ENCODE measurements at regions not wholly inside any gene's neighbourhood (a gene's known extent, or its start where the extent isn't known, plus 50 kb on each side); places are given as distances from the start of the nearest gene placed in this dataset.

DNA sequence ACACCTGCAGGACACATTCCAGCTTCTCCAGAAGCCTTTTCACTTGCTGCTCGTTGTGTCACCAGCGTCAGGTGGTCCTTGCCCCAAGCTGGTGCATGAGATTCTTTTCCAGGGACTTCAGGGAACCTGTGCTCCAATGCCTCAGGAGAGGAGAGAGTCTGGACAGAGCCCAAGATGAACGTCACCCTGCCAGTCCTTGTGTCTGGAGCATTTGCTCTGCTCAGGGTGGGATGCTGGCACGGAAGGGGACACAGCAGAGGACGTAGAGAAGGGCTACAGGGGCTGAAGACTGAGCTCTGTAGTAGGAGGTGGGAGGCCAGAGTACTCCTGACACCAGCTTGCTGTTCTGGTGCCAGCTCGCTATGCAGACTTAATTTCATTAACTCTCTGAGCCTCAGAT is 262.1 kb downstream of the XXYLT1 start:
- TF ChIP-seq POLR2A (IDR thresholded peaks at IDR 0.05; ENCODE audit: low read depth, low read length) (no peak), CTCF (conservative IDR thresholded peaks at IDR 0.05; ENCODE audit: low read depth, low read length) (no peak), MAFK (IDR thresholded peaks at IDR 0.05; ENCODE audit: low read depth, low read length) (no peak), RAD21 (IDR thresholded peaks at IDR 0.05; ENCODE audit: low read length) (no peak), RCOR1 (IDR thresholded peaks at IDR 0.05; ENCODE audit: insufficient replicate concordance, low read length) (no peak), BHLHE40 (IDR thresholded peaks at IDR 0.05; ENCODE audit: low read depth, low read length) (no peak), CEBPB (IDR thresholded peaks at IDR 0.05; ENCODE audit: low read depth, low read length) (no peak), ELK1 (IDR thresholded peaks at IDR 0.05; ENCODE audit: borderline replicate concordance, low read depth, low read length) (no peak), SMC3 (IDR thresholded peaks at IDR 0.05; ENCODE audit: low read depth, low read length) (no peak)
- TF ChIP-seq, protein P1, sequence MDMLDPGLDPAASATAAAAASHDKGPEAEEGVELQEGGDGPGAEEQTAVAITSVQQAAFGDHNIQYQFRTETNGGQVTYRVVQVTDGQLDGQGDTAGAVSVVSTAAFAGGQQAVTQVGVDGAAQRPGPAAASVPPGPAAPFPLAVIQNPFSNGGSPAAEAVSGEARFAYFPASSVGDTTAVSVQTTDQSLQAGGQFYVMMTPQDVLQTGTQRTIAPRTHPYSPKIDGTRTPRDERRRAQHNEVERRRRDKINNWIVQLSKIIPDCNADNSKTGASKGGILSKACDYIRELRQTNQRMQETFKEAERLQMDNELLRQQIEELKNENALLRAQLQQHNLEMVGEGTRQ (IDR thresholded peaks at IDR 0.05; ENCODE audit: low read depth, low read length): no peak

Measured in IMR-90 (cell line).